ENCODE measurements at regions not wholly inside any gene's neighbourhood (a gene's known extent, or its start where the extent isn't known, plus 50 kb on each side); places are given as distances from the start of the nearest gene placed in this dataset.

DNA sequence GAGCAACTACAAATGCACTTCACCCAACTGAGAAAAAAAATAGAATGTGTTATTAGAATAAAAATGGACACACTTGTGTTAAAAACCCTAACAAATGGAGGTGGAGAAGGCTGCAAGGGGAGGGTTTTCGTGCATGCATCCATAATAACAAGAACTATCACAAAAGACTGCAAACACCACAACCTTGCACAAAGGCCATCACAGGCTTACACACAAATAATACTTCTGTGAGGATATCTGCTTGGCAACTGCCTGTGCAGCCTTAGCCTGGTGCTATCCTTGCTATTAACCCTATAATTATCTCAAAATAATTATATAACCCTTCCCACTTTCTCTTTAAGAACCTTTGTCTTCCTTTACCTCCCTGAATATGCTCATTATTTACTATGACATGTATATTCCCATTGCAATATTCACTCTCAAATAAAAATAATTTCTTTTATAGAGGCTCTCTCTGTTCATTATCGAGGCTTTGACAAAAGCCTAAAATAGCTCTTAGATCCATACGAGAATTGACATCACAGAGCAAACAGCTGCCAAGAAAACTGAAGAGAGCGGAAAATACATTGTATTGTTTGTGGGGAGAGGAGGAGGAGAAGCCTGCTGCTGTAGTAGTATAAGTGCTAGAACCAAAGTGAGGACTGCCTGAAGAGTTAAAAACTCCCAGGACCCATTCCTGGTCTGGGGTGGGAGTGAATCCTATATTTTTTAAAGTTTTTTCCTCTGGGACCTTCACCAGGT lies 1768.7 kb downstream of the BRINP3 start:
- H3K4me3 ChIP-seq (ENCODE audit: low read depth in 1 of 2, low read length in 2 of 2) = no peak overlapping the region
- H3K9ac ChIP-seq (ENCODE audit: low read depth, low read length) = no peak overlapping the region
- no peak overlapping the region for H3K27ac ChIP-seq (ENCODE audit: low read length)
- H3K4me1 ChIP-seq (ENCODE audit: insufficient read depth, low read length) = no peaks in the 10 kb centered on the region
- H3K9me3 ChIP-seq (ENCODE audit: insufficient read depth, low read length, severe bottlenecking) = no peaks in the 10 kb centered on the region
- H3K27me3 ChIP-seq (ENCODE audit: insufficient read depth, low read length, poor library complexity) = no peaks in the 10 kb centered on the region
- H2AFZ ChIP-seq (ENCODE audit: low read depth, low read length) = no peak overlapping the region
- no peak for TF ChIP-seq EZH2 (IDR thresholded peaks at IDR 0.05; ENCODE audit: borderline replicate concordance, low read depth, low read length, severe bottlenecking)
- TF ChIP-seq, protein P1, sequence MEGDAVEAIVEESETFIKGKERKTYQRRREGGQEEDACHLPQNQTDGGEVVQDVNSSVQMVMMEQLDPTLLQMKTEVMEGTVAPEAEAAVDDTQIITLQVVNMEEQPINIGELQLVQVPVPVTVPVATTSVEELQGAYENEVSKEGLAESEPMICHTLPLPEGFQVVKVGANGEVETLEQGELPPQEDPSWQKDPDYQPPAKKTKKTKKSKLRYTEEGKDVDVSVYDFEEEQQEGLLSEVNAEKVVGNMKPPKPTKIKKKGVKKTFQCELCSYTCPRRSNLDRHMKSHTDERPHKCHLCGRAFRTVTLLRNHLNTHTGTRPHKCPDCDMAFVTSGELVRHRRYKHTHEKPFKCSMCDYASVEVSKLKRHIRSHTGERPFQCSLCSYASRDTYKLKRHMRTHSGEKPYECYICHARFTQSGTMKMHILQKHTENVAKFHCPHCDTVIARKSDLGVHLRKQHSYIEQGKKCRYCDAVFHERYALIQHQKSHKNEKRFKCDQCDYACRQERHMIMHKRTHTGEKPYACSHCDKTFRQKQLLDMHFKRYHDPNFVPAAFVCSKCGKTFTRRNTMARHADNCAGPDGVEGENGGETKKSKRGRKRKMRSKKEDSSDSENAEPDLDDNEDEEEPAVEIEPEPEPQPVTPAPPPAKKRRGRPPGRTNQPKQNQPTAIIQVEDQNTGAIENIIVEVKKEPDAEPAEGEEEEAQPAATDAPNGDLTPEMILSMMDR (IDR thresholded peaks at IDR 0.05; ENCODE audit: borderline replicate concordance, extremely low read depth, low read length, poor library complexity, severe bottlenecking) = no peak
- H3K79me2 ChIP-seq (ENCODE audit: insufficient read depth, low read length) = no peaks in the 10 kb centered on the region
- DNase-seq (no peak), ATAC-seq (ENCODE audit: insufficient read depth, low read depth) (no peak)
- H4K20me1 ChIP-seq (ENCODE audit: insufficient read depth, low read length) = no peaks in the 10 kb centered on the region
- no peak overlapping the region for H3K4me2 ChIP-seq (ENCODE audit: insufficient read depth, low read length)
- no peaks in the 10 kb centered on the region for H3K36me3 ChIP-seq (ENCODE audit: insufficient read depth, low read length)

DNA sequence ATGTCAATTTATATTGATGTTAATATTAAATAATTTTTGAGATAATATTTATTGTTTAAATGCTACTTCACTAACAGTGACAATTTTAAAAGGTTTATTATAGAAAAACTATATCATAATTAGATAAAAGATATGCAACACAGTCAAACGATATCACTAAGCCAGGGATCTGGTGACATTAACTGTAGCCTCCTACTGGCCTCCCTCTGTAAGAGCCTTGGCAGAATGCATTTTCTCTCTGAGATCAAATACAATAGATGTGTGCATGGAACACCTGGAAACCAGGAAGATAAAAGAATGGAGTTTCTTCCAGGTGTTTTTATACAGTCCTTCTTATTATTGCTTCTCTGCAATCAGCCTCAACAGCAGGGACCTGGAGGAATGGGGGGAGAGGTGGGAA lies 1762.1 kb downstream of the BRINP3 start:
- no peak for DNase-seq
- no peak overlapping the region for H2AFZ ChIP-seq (ENCODE audit: low read depth, low read length)
- H3K36me3 ChIP-seq (ENCODE audit: insufficient read depth, low read length) = no peaks in the 10 kb centered on the region
- H3K9ac ChIP-seq (ENCODE audit: low read depth, low read length) = no peak overlapping the region
- no peak overlapping the region for H3K4me3 ChIP-seq (ENCODE audit: low read depth in 1 of 2, low read length in 2 of 2)
- no peaks in the 10 kb centered on the region for H3K79me2 ChIP-seq (ENCODE audit: insufficient read depth, low read length)
- H3K4me2 ChIP-seq (ENCODE audit: insufficient read depth, low read length) = no peak overlapping the region
- no peaks in the 10 kb centered on the region for H3K4me1 ChIP-seq (ENCODE audit: insufficient read depth, low read length)
- H3K9me3 ChIP-seq (ENCODE audit: insufficient read depth, low read length, severe bottlenecking) = no peaks in the 10 kb centered on the region
- no peak for ATAC-seq (ENCODE audit: insufficient read depth, low read depth)
- no peaks in the 10 kb centered on the region for H4K20me1 ChIP-seq (ENCODE audit: insufficient read depth, low read length)
- no peak overlapping the region for H3K27ac ChIP-seq (ENCODE audit: low read length)
- H3K27me3 ChIP-seq (ENCODE audit: insufficient read depth, low read length, poor library complexity) = no peaks in the 10 kb centered on the region
- no peak for TF ChIP-seq EZH2 (IDR thresholded peaks at IDR 0.05; ENCODE audit: borderline replicate concordance, low read depth, low read length, severe bottlenecking)
- TF ChIP-seq, protein P1 (IDR thresholded peaks at IDR 0.05; ENCODE audit: borderline replicate concordance, extremely low read depth, low read length, poor library complexity, severe bottlenecking) = no peak

DNA sequence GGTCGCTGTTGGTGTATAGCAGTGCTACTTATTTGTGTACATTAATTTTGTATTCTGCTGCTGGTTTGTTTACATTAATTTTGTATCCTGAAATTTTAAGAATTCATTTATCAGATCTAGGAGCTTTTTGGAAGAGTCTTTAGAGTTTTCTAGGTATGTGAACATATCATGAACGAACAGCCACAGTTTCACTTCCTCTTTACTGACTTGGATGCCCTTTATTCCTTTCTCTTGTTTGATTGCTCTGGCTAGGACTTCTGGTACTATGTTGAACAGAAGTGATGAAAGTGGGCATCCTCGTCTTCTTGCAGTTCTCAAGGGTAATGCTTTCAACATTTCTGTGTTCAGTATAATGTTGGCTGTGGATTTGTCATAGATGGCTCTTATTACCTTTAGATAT lies 1757.9 kb downstream of the BRINP3 start:
- no peaks in the 10 kb centered on the region for H3K36me3 ChIP-seq (ENCODE audit: insufficient read depth, low read length)
- TF ChIP-seq EZH2 (IDR thresholded peaks at IDR 0.05; ENCODE audit: borderline replicate concordance, low read depth, low read length, severe bottlenecking) = no peak
- no peaks in the 10 kb centered on the region for H3K9me3 ChIP-seq (ENCODE audit: insufficient read depth, low read length, severe bottlenecking)
- no peak for DNase-seq
- no peaks in the 10 kb centered on the region for H3K4me1 ChIP-seq (ENCODE audit: insufficient read depth, low read length)
- H4K20me1 ChIP-seq (ENCODE audit: insufficient read depth, low read length) = no peaks in the 10 kb centered on the region
- H3K9ac ChIP-seq (ENCODE audit: low read depth, low read length) = no peak overlapping the region
- ATAC-seq (ENCODE audit: insufficient read depth, low read depth) = no peak
- no peaks in the 10 kb centered on the region for H3K27me3 ChIP-seq (ENCODE audit: insufficient read depth, low read length, poor library complexity)
- H3K4me2 ChIP-seq (ENCODE audit: insufficient read depth, low read length) = no peak overlapping the region
- no peaks in the 10 kb centered on the region for H3K79me2 ChIP-seq (ENCODE audit: insufficient read depth, low read length)
- H3K27ac ChIP-seq (ENCODE audit: low read length) = no peak overlapping the region
- no peak overlapping the region for H3K4me3 ChIP-seq (ENCODE audit: low read depth in 1 of 2, low read length in 2 of 2)
- H2AFZ ChIP-seq (ENCODE audit: low read depth, low read length) = no peak overlapping the region

DNA sequence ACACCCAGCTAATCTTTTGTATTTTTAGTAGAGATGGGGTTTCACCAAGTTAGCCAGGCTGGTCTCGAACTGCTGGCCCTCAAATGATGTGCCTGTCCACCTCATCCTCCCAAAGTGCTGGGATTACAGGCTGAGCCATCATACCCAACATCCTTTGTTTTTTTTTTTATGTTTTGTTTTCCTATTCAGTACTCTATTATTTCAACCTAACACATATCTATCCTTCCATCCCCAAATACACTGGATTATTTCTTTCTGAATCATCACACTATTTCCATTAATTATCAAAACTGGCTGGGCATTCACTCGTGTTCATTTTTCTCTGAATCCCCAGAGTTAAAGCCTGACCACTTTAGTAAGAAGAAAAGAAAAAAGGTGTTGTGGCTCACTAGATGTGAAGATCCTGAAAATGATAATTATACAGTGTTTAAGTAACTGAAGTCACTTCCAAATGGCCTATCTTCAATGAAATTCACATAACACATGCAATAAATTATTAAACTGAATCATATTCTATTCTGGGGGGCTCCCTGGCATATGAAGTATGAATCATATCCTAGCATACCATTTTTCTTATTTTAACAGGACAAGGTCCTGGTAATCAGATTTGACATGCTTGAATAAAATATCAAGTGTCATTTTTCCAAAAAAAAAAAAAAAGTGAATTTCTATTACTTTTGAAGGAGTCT lies 1754.2 kb downstream of the BRINP3 start:
- Histone ChIP-seq H3K9me3 (ENCODE audit: insufficient read depth, low read length, severe bottlenecking) (no peaks in the 10 kb centered on the region), H4K20me1 (ENCODE audit: insufficient read depth, low read length) (no peaks in the 10 kb centered on the region), H3K27ac (ENCODE audit: low read length) (no peak overlapping the region), H2AFZ (ENCODE audit: low read depth, low read length) (no peak overlapping the region), H3K27me3 (ENCODE audit: insufficient read depth, low read length, poor library complexity) (no peaks in the 10 kb centered on the region), H3K9ac (ENCODE audit: low read depth, low read length) (no peak overlapping the region), H3K79me2 (ENCODE audit: insufficient read depth, low read length) (no peaks in the 10 kb centered on the region), H3K36me3 (ENCODE audit: insufficient read depth, low read length) (no peaks in the 10 kb centered on the region), H3K4me2 (ENCODE audit: insufficient read depth, low read length) (no peak overlapping the region), H3K4me1 (ENCODE audit: insufficient read depth, low read length) (no peaks in the 10 kb centered on the region), H3K4me3 (ENCODE audit: low read depth in 1 of 2, low read length in 2 of 2) (no peak overlapping the region)
- ATAC-seq (ENCODE audit: insufficient read depth, low read depth) = no peak
- TF ChIP-seq, protein P1 (IDR thresholded peaks at IDR 0.05; ENCODE audit: borderline replicate concordance, extremely low read depth, low read length, poor library complexity, severe bottlenecking) = no peak
- no peak for TF ChIP-seq EZH2 (IDR thresholded peaks at IDR 0.05; ENCODE audit: borderline replicate concordance, low read depth, low read length, severe bottlenecking)
- DNase-seq = no peak
